Endodermal cell (in vitro differentiated cells): ENCODE measurements at regions not wholly inside any gene's neighbourhood (a gene's known extent, or its start where the extent isn't known, plus 50 kb on each side); places are given as distances from the start of the nearest gene placed in this dataset.

Experiments used
- DNase-seq: peaks from one replicate; pipeline ENCODE4 v3.0.0-alpha.2; 2017
- H3K27ac ChIP-seq: 2 replicates; pipeline ENCODE4 v1.5.1; 2013; ENCODE audit warnings: mild to moderate bottlenecking, low read depth, low read length, moderate library complexity
- H3K27me3 ChIP-seq: 2 replicates; pipeline ENCODE4 v1.6.1; 2013; ENCODE audit warnings: mild to moderate bottlenecking, low read length, moderate library complexity; ENCODE audit not compliant: insufficient read depth, control insufficient read depth, poor library complexity, severe bottlenecking
- H3K36me3 ChIP-seq: 2 replicates; pipeline ENCODE4 v1.7.0; 2013; ENCODE audit warnings: mild to moderate bottlenecking, low read length, moderate library complexity; ENCODE audit not compliant: control insufficient read depth, insufficient read depth
- H3K4me1 ChIP-seq: one replicate; pipeline ENCODE4 v1.7.0; 2013; ENCODE audit warnings: low read length; ENCODE audit not compliant: control insufficient read depth, insufficient read depth
- H3K4me3 ChIP-seq: 2 replicates; pipeline ENCODE4 v1.5.1; 2013; ENCODE audit warnings: mild to moderate bottlenecking, low read length, moderate library complexity
- H3K9ac ChIP-seq: 2 replicates; pipeline ENCODE4 v1.6.1; 2013; ENCODE audit warnings: mild to moderate bottlenecking, low read length, moderate library complexity; ENCODE audit not compliant: poor library complexity, severe bottlenecking; ENCODE audit errors: extremely low read depth
- H3K9me3 ChIP-seq: 2 replicates; pipeline ENCODE4 v1.6.1; 2013; ENCODE audit warnings: mild to moderate bottlenecking, low read length, moderate library complexity; ENCODE audit not compliant: control insufficient read depth
- H3K27ac Mint-ChIP-seq: 2 replicates; pipeline ENCODE4 v1.8.0; 2020; ENCODE audit warnings: mixed read lengths
- H3K27me3 Mint-ChIP-seq: 2 replicates; pipeline ENCODE4 v1.8.0; 2021; ENCODE audit warnings: mild to moderate bottlenecking, mixed read lengths; ENCODE audit not compliant: insufficient read depth
- H3K36me3 Mint-ChIP-seq: 2 replicates; pipeline ENCODE4 v1.8.0; 2020; ENCODE audit warnings: low read depth, mixed read lengths
- H3K4me1 Mint-ChIP-seq: 2 replicates; pipeline ENCODE4 v1.8.0; 2020; ENCODE audit warnings: mixed read lengths
- H3K4me3 Mint-ChIP-seq: 2 replicates; pipeline ENCODE4 v1.8.0; 2020; ENCODE audit warnings: mild to moderate bottlenecking, moderate library complexity, mixed read lengths
- H3K9me3 Mint-ChIP-seq: 2 replicates; pipeline ENCODE4 v1.8.0; 2020; ENCODE audit warnings: mild to moderate bottlenecking, mixed read lengths
- CTCF ChIP-seq: fragments of 200-600 bp; sonication (generic); conservative IDR thresholded peaks from 2 replicates; pipeline ENCODE4 v1.5.0; 2021; ENCODE audit warnings: antibody characterized with exemption, mild to moderate bottlenecking
- WGBS, 2 experiments: methylation state at CpG; one replicate each; pipeline versions ENCODE4 v1.1.5 to v1.1.7; 2013; ENCODE audit warnings: missing lambda C conversion rate in 2 of 2, mixed read lengths in 1 of 2; ENCODE audit not compliant: insufficient coverage in 1 of 2, insufficient read length in 1 of 2; 5-methylcytosine and 5-hydroxymethylcytosine counted together

DNA sequence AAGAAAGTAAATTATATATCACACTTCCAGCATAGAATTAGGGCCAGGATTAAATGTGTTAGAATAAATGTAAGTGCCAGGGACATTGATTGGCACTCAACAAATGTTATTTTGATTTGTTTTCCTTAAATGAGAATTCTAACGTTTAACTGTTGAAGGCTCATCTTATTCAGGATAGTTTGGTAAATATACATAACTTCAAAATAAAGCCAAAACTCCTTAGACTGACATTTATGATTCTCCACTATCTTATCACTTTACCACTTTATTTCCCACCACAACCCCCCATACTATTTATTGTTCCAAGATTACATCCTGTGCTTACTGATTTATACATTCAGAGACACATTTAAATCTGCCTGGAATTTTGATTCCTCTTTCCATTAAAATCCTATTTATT lies 769.5 kb upstream of the CDH2 start:
- no peaks in the 10 kb centered on the region for H3K27me3 ChIP-seq
- no peak overlapping the region for H3K9ac ChIP-seq
- H3K4me1 ChIP-seq, result no peaks in the 10 kb centered on the region
- Mint-ChIP-seq H3K9me3 (peaks cover 15% of the 10 kb centered on the region), H3K27me3 (no peaks in the 10 kb centered on the region), H3K27ac (no peak overlapping the region), H3K36me3 (no peaks in the 10 kb centered on the region), H3K4me3 (no peak overlapping the region), H3K4me1 (no peaks in the 10 kb centered on the region)
- DNase-seq, result no peak
- no peak overlapping the region for H3K4me3 ChIP-seq
- H3K9me3 ChIP-seq, result peaks cover 12% of the 10 kb centered on the region
- no peak for TF ChIP-seq CTCF
- whole genome bisulfite sequencing, 2 experiments, result 100% methylated on average over 1 of the region's 1 CpG; no CpG with 5 or more reads in 1 of the 2 experiments
- H3K36me3 ChIP-seq, result no peaks in the 10 kb centered on the region
- H3K27ac ChIP-seq, result no peak overlapping the region

GRCh38 chr18:28922936-28923335 lies 746.0 kb upstream of the CDH2 start:
- no peak overlapping the region for H3K27ac Mint-ChIP-seq
- H3K4me3 Mint-ChIP-seq, result no peak overlapping the region
- H3K27me3 Mint-ChIP-seq, result no peaks in the 10 kb centered on the region
- Histone ChIP-seq H3K9ac (no peak overlapping the region), H3K27me3 (no peaks in the 10 kb centered on the region), H3K4me3 (no peak overlapping the region), H3K4me1 (no peaks in the 10 kb centered on the region), H3K36me3 (no peaks in the 10 kb centered on the region), H3K27ac (no peak overlapping the region), H3K9me3 (no peaks in the 10 kb centered on the region)
- no peaks in the 10 kb centered on the region for H3K4me1 Mint-ChIP-seq
- no peaks in the 10 kb centered on the region for H3K36me3 Mint-ChIP-seq
- peaks cover 2% of the 10 kb centered on the region for H3K9me3 Mint-ChIP-seq
- DNase-seq, result no peak
- no peak for TF ChIP-seq CTCF
- WGBS, 2 experiments, result 98 to 100% methylated on average over 1 to 2 of the region's 2 CpGs

GRCh38 chr18:28916456-28916855 lies 739.5 kb upstream of the CDH2 start:
- H3K4me1 ChIP-seq, result no peaks in the 10 kb centered on the region
- H3K4me3 ChIP-seq, result no peak overlapping the region
- H3K9ac ChIP-seq, result no peak overlapping the region
- no peaks in the 10 kb centered on the region for H3K4me1 Mint-ChIP-seq
- peaks cover 4% of the 10 kb centered on the region for H3K9me3 ChIP-seq
- H3K27me3 Mint-ChIP-seq, result no peaks in the 10 kb centered on the region
- DNase-seq, result no peak
- no peak overlapping the region for H3K4me3 Mint-ChIP-seq
- no peak overlapping the region for H3K27ac Mint-ChIP-seq
- no peaks in the 10 kb centered on the region for H3K36me3 Mint-ChIP-seq
- no peak overlapping the region for H3K27ac ChIP-seq
- peaks cover 9% of the 10 kb centered on the region for H3K9me3 Mint-ChIP-seq
- no peaks in the 10 kb centered on the region for H3K36me3 ChIP-seq
- no peaks in the 10 kb centered on the region for H3K27me3 ChIP-seq
- no peak for TF ChIP-seq CTCF
